Glutamatergic neuron (in vitro differentiated cells): ENCODE measurements at regions not wholly inside any gene's neighbourhood (a gene's known extent, or its start where the extent isn't known, plus 50 kb on each side); places are given as distances from the start of the nearest gene placed in this dataset.

ENCODE experiments used
- DNase-seq: peaks from one replicate; pipeline ENCODE4 v3.0.0; 2022
- H3K27ac Mint-ChIP-seq: one replicate; pipeline ENCODE4 v1.8.0; 2020; ENCODE audit warnings: mild to moderate bottlenecking, mixed read lengths, inconsistent platforms; ENCODE audit not compliant: unreplicated experiment
- H3K27me3 Mint-ChIP-seq: one replicate; pipeline ENCODE4 v1.8.0; 2020; ENCODE audit warnings: mild to moderate bottlenecking, moderate library complexity, mixed read lengths, inconsistent platforms; ENCODE audit not compliant: unreplicated experiment
- H3K36me3 Mint-ChIP-seq: one replicate; pipeline ENCODE4 v1.8.0; 2020; ENCODE audit warnings: mild to moderate bottlenecking, mixed read lengths, inconsistent platforms; ENCODE audit not compliant: unreplicated experiment
- H3K4me1 Mint-ChIP-seq: one replicate; pipeline ENCODE4 v1.8.0; 2020; ENCODE audit warnings: mild to moderate bottlenecking, low read depth, mixed read lengths, inconsistent platforms; ENCODE audit not compliant: unreplicated experiment
- H3K4me3 Mint-ChIP-seq: one replicate; pipeline ENCODE4 v1.8.0; 2020; ENCODE audit warnings: mild to moderate bottlenecking, mixed read lengths, inconsistent platforms; ENCODE audit not compliant: unreplicated experiment
- H3K9me3 Mint-ChIP-seq: one replicate; pipeline ENCODE4 v1.8.0; 2020; ENCODE audit warnings: mild to moderate bottlenecking, moderate library complexity, mixed read lengths, inconsistent platforms; ENCODE audit not compliant: unreplicated experiment
- CTCF ChIP-seq: fragments of 200-600 bp; sonication (generic); IDR thresholded peaks from one replicate; pipeline ENCODE4 v1.5.0; 2021; ENCODE audit not compliant: partially characterized antibody, unreplicated experiment

GRCh38 chr4:29521281-29521680 lies 1198.9 kb upstream of the PCDH7 start:
- Mint-ChIP-seq H3K4me3 (no peak overlapping the region), H3K36me3 (no peaks in the 10 kb centered on the region), H3K27me3 (peaks cover 2% of the 10 kb centered on the region), H3K4me1 (no peaks in the 10 kb centered on the region), H3K27ac (no peak overlapping the region), H3K9me3 (no peaks in the 10 kb centered on the region)
- TF ChIP-seq CTCF: no peak
- DNase-seq: no peak

DNA sequence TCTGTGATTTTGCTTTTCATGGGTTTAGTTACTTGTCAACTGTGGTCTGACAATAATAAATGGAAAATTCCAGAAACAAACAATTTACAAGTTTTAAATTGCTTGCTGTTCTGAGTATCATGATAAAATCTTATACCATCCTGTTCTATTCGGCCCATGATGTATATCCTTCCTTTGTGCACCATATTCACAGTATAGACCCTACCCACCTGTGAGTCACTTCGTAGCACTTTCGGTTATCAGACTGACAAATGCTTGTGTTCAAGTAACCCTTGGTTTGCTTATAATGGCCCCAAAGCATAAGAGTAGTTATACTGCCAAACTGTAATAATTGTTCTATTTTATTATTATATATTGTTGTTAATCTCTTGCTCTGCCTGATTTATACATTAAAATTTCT lies 1183.4 kb upstream of the PCDH7 start:
- no peak overlapping the region for H3K27ac Mint-ChIP-seq
- no peak for TF ChIP-seq CTCF
- no peaks in the 10 kb centered on the region for H3K36me3 Mint-ChIP-seq
- H3K4me3 Mint-ChIP-seq: no peak overlapping the region
- no peak for DNase-seq
- H3K4me1 Mint-ChIP-seq: no peaks in the 10 kb centered on the region
- H3K27me3 Mint-ChIP-seq: no peaks in the 10 kb centered on the region
- H3K9me3 Mint-ChIP-seq: no peaks in the 10 kb centered on the region

DNA sequence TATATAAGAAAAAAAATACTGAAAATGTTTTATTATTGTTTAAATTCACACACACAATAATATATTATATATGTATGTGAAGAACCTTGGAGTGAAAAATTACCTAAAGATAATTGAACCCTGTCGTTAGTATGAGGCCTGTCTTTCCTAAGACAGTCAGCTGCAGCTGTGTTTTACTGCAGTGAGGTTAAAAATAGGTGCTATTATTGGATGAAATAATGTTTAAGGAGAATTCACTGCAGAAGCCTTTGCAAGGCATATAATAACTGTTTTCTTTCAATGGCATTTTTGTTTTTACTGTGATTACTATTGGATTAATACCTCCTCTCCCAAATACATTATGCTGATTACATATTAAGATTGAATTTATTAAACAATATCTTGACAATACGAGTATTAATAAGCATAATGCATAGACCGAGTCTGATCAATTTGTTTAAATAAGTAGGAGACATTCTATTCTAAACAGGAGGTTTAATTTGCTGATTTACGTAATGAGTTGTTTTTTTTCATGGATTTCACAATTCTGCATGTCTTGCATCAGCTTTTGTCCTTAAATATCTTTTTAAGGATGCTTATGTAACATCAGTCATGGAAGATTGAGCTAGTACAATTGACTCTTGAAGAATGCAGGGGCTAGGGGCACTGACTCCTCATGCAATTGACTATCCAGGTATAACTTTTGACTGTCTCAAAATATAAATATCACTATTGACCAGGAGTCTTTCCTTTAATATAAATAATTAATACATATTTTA lies 1181.1 kb upstream of the PCDH7 start:
- Mint-ChIP-seq H3K4me3 (no peak overlapping the region), H3K4me1 (no peaks in the 10 kb centered on the region), H3K36me3 (no peaks in the 10 kb centered on the region), H3K27ac (no peak overlapping the region), H3K27me3 (no peaks in the 10 kb centered on the region), H3K9me3 (no peaks in the 10 kb centered on the region)
- no peak for TF ChIP-seq CTCF
- no peak for DNase-seq

DNA sequence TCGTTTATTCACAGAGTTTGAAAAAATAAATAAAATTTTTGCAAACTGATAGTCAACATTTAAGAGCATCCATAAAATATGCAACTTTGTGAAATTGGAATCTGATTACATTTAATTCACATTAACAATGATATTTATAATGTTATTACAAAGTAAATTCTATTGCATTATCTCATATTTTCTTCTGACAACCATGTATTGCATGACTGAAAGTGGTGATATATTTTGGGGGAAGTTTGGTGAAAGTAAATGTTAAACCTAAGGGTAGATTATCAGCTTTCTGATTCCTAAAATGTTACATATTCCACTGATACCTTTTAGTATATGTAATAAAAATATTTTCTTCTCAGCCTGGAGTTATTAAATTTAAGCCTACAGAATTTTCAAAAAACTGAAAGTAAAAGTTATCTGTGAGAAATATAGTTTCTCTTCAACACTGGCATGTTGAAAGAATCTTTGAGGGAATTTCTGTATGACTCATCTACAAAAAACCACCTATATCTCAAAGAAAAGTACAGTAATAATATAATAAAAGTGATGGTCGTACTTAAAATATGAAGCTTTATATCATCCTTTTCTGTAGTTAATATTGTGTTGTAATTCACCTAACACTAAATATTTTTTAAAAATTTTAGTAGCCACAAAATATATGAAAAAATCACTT lies 1179.6 kb upstream of the PCDH7 start:
- Mint-ChIP-seq H3K4me3 (no peak overlapping the region), H3K4me1 (no peaks in the 10 kb centered on the region), H3K9me3 (no peaks in the 10 kb centered on the region), H3K36me3 (no peaks in the 10 kb centered on the region), H3K27me3 (no peaks in the 10 kb centered on the region), H3K27ac (no peak overlapping the region)
- no peak for TF ChIP-seq CTCF
- no peak for DNase-seq

DNA sequence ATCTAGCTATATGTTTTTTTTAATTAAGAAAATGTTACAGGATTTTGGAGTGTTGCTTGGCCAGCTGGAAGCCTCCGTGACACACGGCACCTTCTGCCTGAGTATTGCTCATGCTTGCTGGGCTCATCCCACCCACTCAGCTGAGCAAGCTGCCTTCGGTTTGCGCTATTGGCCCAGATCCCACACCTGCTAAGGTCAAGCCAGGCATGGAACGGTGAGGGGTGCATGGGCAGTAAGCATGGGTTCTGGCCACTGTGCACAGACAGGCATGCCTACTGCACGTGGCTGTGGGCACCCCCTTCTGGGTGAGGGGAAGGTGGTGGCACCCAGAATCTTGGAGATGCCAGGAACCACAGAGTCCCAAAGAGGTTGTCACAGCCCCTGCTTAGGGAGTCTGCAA lies 1178.4 kb upstream of the PCDH7 start:
- no peak overlapping the region for H3K4me3 Mint-ChIP-seq
- H3K27ac Mint-ChIP-seq: no peak overlapping the region
- H3K9me3 Mint-ChIP-seq: no peaks in the 10 kb centered on the region
- no peaks in the 10 kb centered on the region for H3K36me3 Mint-ChIP-seq
- no peak for TF ChIP-seq CTCF
- H3K27me3 Mint-ChIP-seq: no peaks in the 10 kb centered on the region
- H3K4me1 Mint-ChIP-seq: no peaks in the 10 kb centered on the region
- no peak for DNase-seq
